Heart left ventricle (tissue), 16 donors: ENCODE measurements at regions not wholly inside any gene's neighbourhood (a gene's known extent, or its start where the extent isn't known, plus 50 kb on each side); places are given as distances from the start of the nearest gene placed in this dataset.

Experiments
- ATAC-seq, 4 donors: fragments of 200-7000 bp; cut with Tn5 transposase; one replicate each; pipeline ENCODE4 v1.9.1; 2020 to 2022; ENCODE audit warnings: moderate library complexity in 4 of 4, mild to moderate bottlenecking in 3 of 4, moderate number of reproducible peaks in 1 of 4
- DNase-seq, 5 donors: peaks; one replicate each; pipeline ENCODE4 v3.0.0-alpha.2; 2020
- H3K27ac ChIP-seq, 12 donors: fragments of 200-600 bp; sonication (generic) in 4 of 12; one replicate each; pipeline versions ENCODE4 v1.5.0 to v1.8.0; 2016 to 2022; ENCODE audit warnings: mild to moderate bottlenecking in 2 of 12
- H3K27me3 ChIP-seq, 9 donors: fragments of 200-600 bp; sonication (generic) in 2 of 9; one replicate each; pipeline versions ENCODE4 v1.5.1 to v1.8.0; 2016 to 2022; ENCODE audit warnings: mild to moderate bottlenecking in 3 of 9
- H3K36me3 ChIP-seq, 9 donors: fragments of 200-600 bp; sonication (generic) in 2 of 9; one replicate each; pipeline versions ENCODE4 v1.5.0 to v1.8.0; 2018 to 2022; ENCODE audit warnings: mild to moderate bottlenecking in 2 of 9
- H3K4me1 ChIP-seq, 12 donors: fragments of 200-600 bp; sonication (generic) in 4 of 12; one replicate each; pipeline versions ENCODE4 v1.5.0 to v1.8.0; 2016 to 2022; ENCODE audit warnings: mild to moderate bottlenecking in 3 of 12
- H3K4me3 ChIP-seq, 12 donors: fragments of 200-600 bp; sonication (generic) in 4 of 12; one replicate each; pipeline versions ENCODE4 v1.5.0 to v1.8.0; 2017 to 2022; ENCODE audit warnings: mild to moderate bottlenecking in 9 of 12, moderate library complexity in 4 of 12
- H3K9me3 ChIP-seq, 12 donors: fragments of 200-600 bp; sonication (generic) in 4 of 12; one replicate each; pipeline versions ENCODE4 v1.5.0 to v1.8.0; 2016 to 2022; ENCODE audit warnings: mild to moderate bottlenecking in 1 of 12
- POLR2A ChIP-seq, 2 donors: fragments of 450-650 bp; IDR thresholded peaks; one replicate each; pipeline ENCODE4 v1.6.1; 2017; ENCODE audit warnings: antibody characterized with exemption in 2 of 2, mild to moderate bottlenecking in 2 of 2, moderate library complexity in 2 of 2
- WGBS, 4 donors: extraction: QIAGEN DNeasy Blood & Tissue Kit in 2 of 4; methylation state at CpG; one replicate each; pipeline versions ENCODE4 v1.1.5 to v1.1.7; 2013 to 2018; 5-methylcytosine and 5-hydroxymethylcytosine counted together
- intact Hi-C, 10 donors: fragments of 100-400 bp; cut with DNase I; formaldehyde crosslinking; loops; one replicate each; pipeline versions ENCODE4 v1.11.1 to v1.14.2; 2022
- TF ChIP-seq, protein P1 (sequence below), 12 donors: fragments of 200-600 bp; sonication (generic) in 4 of 12; IDR thresholded peaks; one replicate each; pipeline versions ENCODE4 v1.5.0 to v1.8.0; 2018 to 2022; ENCODE audit warnings: antibody characterized with exemption in 12 of 12, mild to moderate bottlenecking in 5 of 12
- donor health status: ischemic (EF 13 %, LVEDD 7.1; RV severe dilation, severe dysfunction).
- donor health status: healthy with polysubstance abuse.
- donor health status: DM: no; HTN: yes; CAD: no.
- donor health status: DM: no; HTN: no; CAD: no.
- donor health status: ischemic (EF 25% LVEDD 6.9; RV normal size, moderate dysfunction).
- donor health status: ischemic (EF 25% LVEDD 5.7; RV mildly dilated, moderate dysfunction).
- donor health status: healthy.
- donor health status: DM: yes; HTN: yes; CAD: no.
- donor health status: ischemic (EF 35%, LVEDD 5.7; RV mildly dilated, moderate dysfunction).
- donor health status: nonischemic (EF 11% LVEDD 7.7; RV severe dilation, severe dysfunction).
- donor health status: DM: yes; HTN: yes; CAD: no.
- donor health status: PGD.
- donor health status: ischemic (EF 29% LVEDD 5.4; RV normal size, mild dysfunction).
- donor health status: nonischemic (EF 23%, LVEDD 6.1; RV moderate dilation, normal function).

DNA sequence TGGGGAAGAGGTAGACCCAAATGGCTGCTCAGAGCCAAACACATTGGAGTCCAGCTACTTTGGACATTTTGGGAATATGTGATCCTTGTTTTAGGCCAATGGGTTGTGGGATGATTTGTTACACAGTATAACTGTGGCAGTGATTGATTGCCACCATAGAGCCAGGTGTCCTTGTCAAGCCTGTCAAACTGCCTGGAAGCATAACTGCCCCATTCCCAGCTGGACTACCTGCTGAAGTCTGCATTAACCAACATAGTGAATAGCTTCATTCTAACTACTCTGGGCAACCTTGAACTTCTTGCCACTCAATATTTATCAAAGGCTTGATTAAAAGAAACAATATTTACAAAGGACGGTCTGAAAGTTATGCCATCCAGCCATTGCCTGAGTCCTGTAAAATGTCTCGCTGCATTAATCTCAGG lies 164.7 kb downstream of the LINC00237 start:
- Histone ChIP-seq H3K4me1 (no peaks in the 10 kb centered on the region), H3K27me3 (peaks cover 0 to 7% (median 0%) of the 10 kb centered on the region in 9 donors), H3K36me3 (no peaks in the 10 kb centered on the region), H3K9me3 (peaks cover 0 to 8% (median 0%) of the 10 kb centered on the region in 12 donors), H3K27ac (no peak overlapping the region), H3K4me3 (no peak overlapping the region)
- no peak for ATAC-seq
- intact Hi-C loops: no loop called here
- WGBS, 4 donors: 82 to 92% (median 88%) methylated on average over 2 of the region's 2 CpGs
- DNase-seq: no peak
- TF ChIP-seq POLR2A (IDR thresholded peaks at IDR 0.05): no peak

DNA sequence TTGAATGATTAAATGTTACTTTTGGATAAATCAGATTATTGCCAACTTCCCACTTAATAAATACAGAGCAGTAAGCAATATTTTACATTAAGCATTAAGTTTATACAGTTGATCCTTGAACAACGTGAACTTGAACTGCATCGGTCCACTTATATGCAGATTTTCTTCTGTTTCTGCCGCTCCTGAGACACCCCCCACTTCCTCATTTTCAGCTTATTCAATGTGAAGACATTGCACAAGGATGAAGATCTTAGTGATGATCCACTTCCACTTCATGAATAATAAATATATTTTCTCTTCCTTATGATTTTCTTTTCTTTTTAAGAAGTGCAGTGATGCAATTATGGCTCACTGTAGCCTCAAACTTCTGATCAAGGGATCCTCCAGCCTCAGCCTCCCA lies 167.2 kb downstream of the LINC00237 start:
- Histone ChIP-seq H3K4me3 (no peak overlapping the region), H3K36me3 (no peaks in the 10 kb centered on the region), H3K4me1 (no peaks in the 10 kb centered on the region), H3K27ac (no peak overlapping the region), H3K27me3 (peaks cover 0 to 10% (median 0%) of the 10 kb centered on the region in 9 donors), H3K9me3 (no peaks in the 10 kb centered on the region)
- DNase-seq (no peak), ATAC-seq (no peak)
- intact Hi-C loops: loop anchor here in 2 of 10 donors (10.0 kb wide), 1 partner anchor 56 kb away; no protein-coding TSS in a partner anchor
- TF ChIP-seq, protein P1, sequence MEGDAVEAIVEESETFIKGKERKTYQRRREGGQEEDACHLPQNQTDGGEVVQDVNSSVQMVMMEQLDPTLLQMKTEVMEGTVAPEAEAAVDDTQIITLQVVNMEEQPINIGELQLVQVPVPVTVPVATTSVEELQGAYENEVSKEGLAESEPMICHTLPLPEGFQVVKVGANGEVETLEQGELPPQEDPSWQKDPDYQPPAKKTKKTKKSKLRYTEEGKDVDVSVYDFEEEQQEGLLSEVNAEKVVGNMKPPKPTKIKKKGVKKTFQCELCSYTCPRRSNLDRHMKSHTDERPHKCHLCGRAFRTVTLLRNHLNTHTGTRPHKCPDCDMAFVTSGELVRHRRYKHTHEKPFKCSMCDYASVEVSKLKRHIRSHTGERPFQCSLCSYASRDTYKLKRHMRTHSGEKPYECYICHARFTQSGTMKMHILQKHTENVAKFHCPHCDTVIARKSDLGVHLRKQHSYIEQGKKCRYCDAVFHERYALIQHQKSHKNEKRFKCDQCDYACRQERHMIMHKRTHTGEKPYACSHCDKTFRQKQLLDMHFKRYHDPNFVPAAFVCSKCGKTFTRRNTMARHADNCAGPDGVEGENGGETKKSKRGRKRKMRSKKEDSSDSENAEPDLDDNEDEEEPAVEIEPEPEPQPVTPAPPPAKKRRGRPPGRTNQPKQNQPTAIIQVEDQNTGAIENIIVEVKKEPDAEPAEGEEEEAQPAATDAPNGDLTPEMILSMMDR (IDR thresholded peaks at IDR 0.05): no peak
- no peak for TF ChIP-seq POLR2A (IDR thresholded peaks at IDR 0.05)
- 84 to 89% (median 86%) methylated on average over 3 of the region's 3 CpGs for WGBS, 4 donors

DNA sequence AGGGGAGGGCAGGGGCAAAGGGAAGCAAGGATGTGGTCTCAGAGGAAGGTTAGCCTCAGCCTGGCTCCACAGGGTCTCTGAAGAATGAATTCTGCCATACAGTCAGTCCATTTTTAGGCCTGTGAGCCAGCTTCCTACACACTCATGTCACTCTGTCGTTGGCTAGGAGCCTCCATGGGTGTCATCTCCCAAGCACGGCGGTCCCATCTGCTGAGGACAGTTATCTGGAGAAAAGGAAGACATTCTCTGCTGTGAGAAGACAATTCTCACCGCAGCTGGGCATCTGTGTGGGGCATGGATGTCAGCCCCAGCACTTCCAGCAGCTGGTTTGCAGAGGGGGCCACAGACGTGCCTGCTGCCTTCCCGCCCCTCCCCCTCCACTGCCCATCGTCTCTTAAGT lies 167.6 kb downstream of the LINC00237 start:
- H3K27me3 ChIP-seq: peaks cover 0 to 10% (median 0%) of the 10 kb centered on the region in 9 donors
- H3K9me3 ChIP-seq: no peaks in the 10 kb centered on the region
- H3K27ac ChIP-seq: no peak overlapping the region
- DNase-seq: no peak
- H3K4me1 ChIP-seq: no peaks in the 10 kb centered on the region
- no peaks in the 10 kb centered on the region for H3K36me3 ChIP-seq
- TF ChIP-seq, protein P1 (IDR thresholded peaks at IDR 0.05): no peak
- TF ChIP-seq POLR2A (IDR thresholded peaks at IDR 0.05): no peak
- no peak overlapping the region for H3K4me3 ChIP-seq
- ATAC-seq: no peak
- intact Hi-C loops: loop anchor here in 2 of 10 donors (10.0 kb wide), 1 partner anchor 56 kb away; no protein-coding TSS in a partner anchor
- WGBS, 4 donors: 69 to 78% (median 73%) methylated on average over 7 of the region's 7 CpGs

DNA sequence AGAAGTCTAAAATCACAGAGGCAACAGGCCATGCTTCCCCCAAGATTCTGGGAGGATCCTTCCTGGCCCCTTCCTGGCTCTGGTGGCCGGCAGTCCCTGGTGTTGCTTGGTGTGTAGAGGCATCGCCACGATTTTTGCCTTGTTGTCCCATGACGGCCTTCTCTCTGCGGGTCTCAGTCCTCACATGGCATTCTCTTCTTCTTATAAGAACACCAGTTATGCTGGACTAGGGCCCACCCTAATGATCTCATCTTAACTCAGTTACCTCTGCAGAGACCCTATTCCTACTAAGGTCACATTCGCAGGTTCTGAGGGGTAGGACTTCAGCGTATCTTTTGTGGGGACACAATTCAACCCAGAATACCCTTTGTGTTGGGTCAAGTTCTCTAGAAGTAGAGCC lies 168.0 kb downstream of the LINC00237 start:
- intact Hi-C loops: loop anchor here in 2 of 10 donors (10.0 kb wide), 1 partner anchor 57 kb away; no protein-coding TSS in a partner anchor
- peaks cover 0 to 14% (median 0%) of the 10 kb centered on the region in 9 donors for H3K27me3 ChIP-seq
- no peak for TF ChIP-seq POLR2A (IDR thresholded peaks at IDR 0.05)
- TF ChIP-seq, protein P1 (IDR thresholded peaks at IDR 0.05): no peak
- 90 to 95% (median 91%) methylated on average over 7 of the region's 7 CpGs for WGBS, 4 donors
- no peaks in the 10 kb centered on the region for H3K36me3 ChIP-seq
- no peak overlapping the region for H3K4me3 ChIP-seq
- no peaks in the 10 kb centered on the region for H3K4me1 ChIP-seq
- no peaks in the 10 kb centered on the region for H3K9me3 ChIP-seq
- DNase-seq (no peak), ATAC-seq (no peak)
- H3K27ac ChIP-seq: no peak overlapping the region
